Coronary artery (tissue), 2 donors: ENCODE measurements at regions not wholly inside any gene's neighbourhood (a gene's known extent, or its start where the extent isn't known, plus 50 kb on each side); places are given as distances from the start of the nearest gene placed in this dataset.

Experiments used
- DNase-seq: peaks from one replicate; pipeline ENCODE4 v3.0.0-alpha.2; 2017; ENCODE audit warnings: low spot score
- H3K27ac ChIP-seq, 2 donors: fragments of 200-600 bp; sonication (generic); one replicate each; pipeline ENCODE4 v1.5.1; 2016 to 2019
- H3K4me3 ChIP-seq: fragments of 200-600 bp; sonication (generic); 2 replicates; pipeline ENCODE4 v1.5.1; 2016; ENCODE audit warnings: mild to moderate bottlenecking, moderate library complexity
- CTCF ChIP-seq: fragments of 200-600 bp; sonication (generic); IDR thresholded peaks from one replicate; pipeline ENCODE4 v1.5.1; 2019; ENCODE audit warnings: antibody characterized with exemption

GRCh38 chr7:124516911-124517310 lies 248.7 kb downstream of the GPR37 start:
- no peak for TF ChIP-seq CTCF

GRCh38 chr7:124515106-124515830 lies 250.3 kb downstream of the GPR37 start:
- no peak for TF ChIP-seq CTCF
- Histone ChIP-seq H3K4me3 (no peak overlapping the region), H3K27ac (no peak overlapping the region)
- DNase-seq: no peak

More at GRCh38 chr7:124516911-124517310, 248.7 kb downstream of the GPR37 start:
- Histone ChIP-seq H3K4me3 (no peak overlapping the region), H3K27ac (no peak overlapping the region)
- no peak for DNase-seq

GRCh38 chr7:124514471-124514870 lies 251.1 kb downstream of the GPR37 start:
- no peak overlapping the region for H3K27ac ChIP-seq
- no peak for DNase-seq
- no peak for TF ChIP-seq CTCF

GRCh38 chr7:124497176-124497575 lies 268.4 kb downstream of the GPR37 start:
- H3K4me3 ChIP-seq: no peak overlapping the region
- no peak for TF ChIP-seq CTCF
- DNase-seq: no peak
- H3K27ac ChIP-seq: no peak overlapping the region

More at GRCh38 chr7:124514471-124514870, 251.1 kb downstream of the GPR37 start:
- H3K4me3 ChIP-seq: no peak overlapping the region

GRCh38 chr7:124489925-124490324 lies 275.7 kb downstream of the GPR37 start:
- DNase-seq: no peak
- no peak overlapping the region for H3K4me3 ChIP-seq
- no peak for TF ChIP-seq CTCF
- H3K27ac ChIP-seq: no peak overlapping the region

- no peak overlapping the region for H3K27ac ChIP-seq
- no peak for DNase-seq
- no peak for TF ChIP-seq CTCF
- no peak overlapping the region for H3K4me3 ChIP-seq
Measured at GRCh38 chr7:124489082-124489819, 276.3 kb downstream of the GPR37 start.

GRCh38 chr7:124482229-124482628 lies 283.4 kb downstream of the GPR37 start:
- DNase-seq: no peak
- no peak for TF ChIP-seq CTCF
- no peak overlapping the region for H3K27ac ChIP-seq
- no peak overlapping the region for H3K4me3 ChIP-seq
